Tibial nerve (tissue), 4 donors: ENCODE measurements at regions not wholly inside any gene's neighbourhood (a gene's known extent, or its start where the extent isn't known, plus 50 kb on each side); places are given as distances from the start of the nearest gene placed in this dataset.

Source experiments
- EP300 ChIP-seq, 2 donors: sonication (generic); formaldehyde crosslinking; IDR thresholded peaks; one replicate each; pipeline ENCODE4 v1.6.1; 2017; ENCODE audit warnings: antibody characterized with exemption in 2 of 2, mild to moderate bottlenecking in 1 of 2
- POLR2A ChIP-seq, 2 donors: fragments of 450-650 bp; IDR thresholded peaks; one replicate each; pipeline ENCODE4 v1.6.1; 2017; ENCODE audit warnings: antibody characterized with exemption in 2 of 2, mild to moderate bottlenecking in 2 of 2, moderate library complexity in 2 of 2
- TF ChIP-seq, protein P1 (sequence below), 5 experiments: fragments of 200-600 bp in 3 of 5; fragments of 450-650 bp in 2 of 5; sonication (generic) in 3 of 5; IDR thresholded peaks; one replicate each; pipeline ENCODE4 v1.5.1; 2016 to 2019; ENCODE audit warnings: antibody characterized with exemption in 5 of 5, mild to moderate bottlenecking in 3 of 5, moderate library complexity in 2 of 5

DNA sequence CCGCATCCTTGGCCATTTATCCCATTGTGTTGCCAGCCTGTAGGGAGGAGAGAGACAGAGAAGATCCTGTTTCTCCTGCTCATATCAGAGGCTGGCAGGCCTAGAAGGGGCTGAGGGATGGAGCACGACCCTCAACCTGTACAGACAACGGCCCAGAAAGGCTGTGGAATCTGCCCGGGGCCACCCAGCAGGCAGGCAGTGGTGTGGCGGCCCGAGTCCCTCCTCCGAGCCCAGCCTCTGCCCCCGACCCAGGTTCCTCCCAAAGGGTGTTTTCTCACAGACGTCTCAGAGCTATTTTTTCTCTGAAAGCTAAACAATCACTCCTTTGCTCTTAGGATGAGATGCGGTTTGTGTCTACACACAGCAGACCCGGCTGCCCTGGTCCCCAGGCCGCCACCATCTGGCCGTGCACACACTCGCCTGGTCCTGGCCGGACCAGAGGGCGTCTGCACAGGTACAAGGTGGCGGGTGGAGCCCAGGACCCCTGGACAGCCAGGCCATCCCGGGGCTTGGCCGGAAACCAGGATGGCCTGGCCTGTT lies 69.3 kb downstream of the FOXL3 start:
- TF ChIP-seq POLR2A (IDR thresholded peaks at IDR 0.05) = no peak
- TF ChIP-seq, protein P1, sequence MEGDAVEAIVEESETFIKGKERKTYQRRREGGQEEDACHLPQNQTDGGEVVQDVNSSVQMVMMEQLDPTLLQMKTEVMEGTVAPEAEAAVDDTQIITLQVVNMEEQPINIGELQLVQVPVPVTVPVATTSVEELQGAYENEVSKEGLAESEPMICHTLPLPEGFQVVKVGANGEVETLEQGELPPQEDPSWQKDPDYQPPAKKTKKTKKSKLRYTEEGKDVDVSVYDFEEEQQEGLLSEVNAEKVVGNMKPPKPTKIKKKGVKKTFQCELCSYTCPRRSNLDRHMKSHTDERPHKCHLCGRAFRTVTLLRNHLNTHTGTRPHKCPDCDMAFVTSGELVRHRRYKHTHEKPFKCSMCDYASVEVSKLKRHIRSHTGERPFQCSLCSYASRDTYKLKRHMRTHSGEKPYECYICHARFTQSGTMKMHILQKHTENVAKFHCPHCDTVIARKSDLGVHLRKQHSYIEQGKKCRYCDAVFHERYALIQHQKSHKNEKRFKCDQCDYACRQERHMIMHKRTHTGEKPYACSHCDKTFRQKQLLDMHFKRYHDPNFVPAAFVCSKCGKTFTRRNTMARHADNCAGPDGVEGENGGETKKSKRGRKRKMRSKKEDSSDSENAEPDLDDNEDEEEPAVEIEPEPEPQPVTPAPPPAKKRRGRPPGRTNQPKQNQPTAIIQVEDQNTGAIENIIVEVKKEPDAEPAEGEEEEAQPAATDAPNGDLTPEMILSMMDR (IDR thresholded peaks at IDR 0.05) = no peak
- no peak for TF ChIP-seq EP300 (IDR thresholded peaks at IDR 0.05)
